ENCODE measurements at regions not wholly inside any gene's neighbourhood (a gene's known extent, or its start where the extent isn't known, plus 50 kb on each side); places are given as distances from the start of the nearest gene placed in this dataset.

DNA sequence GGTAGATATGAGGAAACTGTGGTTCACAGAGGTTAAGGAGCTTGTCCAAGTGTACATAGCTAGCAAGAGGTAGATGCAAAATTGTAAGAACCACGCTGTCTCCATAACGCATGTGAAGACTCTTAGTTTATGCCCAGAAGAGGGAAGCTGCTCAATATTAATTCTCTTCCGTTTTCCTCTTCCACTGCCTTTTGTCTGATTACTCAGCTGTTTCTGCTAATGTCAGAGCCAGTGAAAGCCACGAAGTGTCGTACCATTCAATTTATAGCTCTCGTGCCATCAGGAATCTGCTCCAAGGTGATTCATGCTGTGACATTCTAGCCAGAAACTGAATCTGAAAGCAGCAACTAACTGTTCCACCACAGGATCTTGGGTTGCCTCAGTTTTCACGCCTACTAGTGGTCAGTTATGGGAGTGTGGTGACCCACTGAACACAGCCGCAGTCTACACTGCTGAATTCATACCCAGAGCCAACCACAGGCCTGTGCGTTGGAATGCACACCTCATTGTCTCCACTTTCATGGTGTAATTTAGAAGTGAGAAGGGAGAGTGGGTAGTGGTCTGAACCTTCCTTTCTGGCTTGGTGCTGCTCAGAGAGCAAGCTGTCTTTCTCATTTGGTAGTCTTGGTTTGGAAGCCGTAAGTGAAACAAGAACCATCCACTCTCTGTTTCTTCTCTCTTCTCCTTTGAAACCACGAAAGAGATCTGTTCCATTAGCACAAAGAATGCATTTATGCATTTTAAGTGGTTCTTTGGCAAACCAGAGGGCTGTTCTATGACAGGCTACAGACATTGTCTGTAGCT lies 74.2 kb upstream of the NAP1L1 start:
- no peaks in the 10 kb centered on the region for H3K79me2 ChIP-seq (ENCODE audit: control insufficient read depth, insufficient read depth, low read length)
- H3K4me3 ChIP-seq (ENCODE audit: control insufficient read depth in 2 of 3, extremely low read depth in 1 of 3, insufficient read depth in 2 of 3, low read depth in 1 of 3, low read length in 3 of 3) = peak overlapping the region in 1 of 3 experiments; percentile 25
- H3K9me1 ChIP-seq (ENCODE audit: control insufficient read depth, extremely low read depth, insufficient read depth, low read length) = no peaks in the 10 kb centered on the region
- peak overlapping the region; percentile 75 for H2AFZ ChIP-seq (ENCODE audit: control insufficient read depth, low read length)
- H3K27ac ChIP-seq (ENCODE audit: control insufficient read depth, insufficient read depth, low read length) = no peak overlapping the region
- dilution Hi-C loops (cut with MboI; ENCODE audit: extremely low pct_ligation_motif_present, low sequenced_read_pairs) = no loop called here
- H3K4me2 ChIP-seq (ENCODE audit: control insufficient read depth, extremely low read depth, insufficient read depth, low read depth, low read length) = peak overlapping the region; percentile 57
- no peaks in the 10 kb centered on the region for H3K9me3 ChIP-seq (ENCODE audit: control insufficient read depth, low read depth, low read length)
- no peaks in the 10 kb centered on the region for H3K36me3 ChIP-seq (ENCODE audit: control insufficient read depth in 2 of 2, extremely low read depth in 1 of 2, insufficient read depth in 2 of 2, low read length in 2 of 2)
- no peak overlapping the region for H3K9ac ChIP-seq (ENCODE audit: control insufficient read depth, extremely low read depth, insufficient read depth, low read length)
- peaks cover 4% of the 10 kb centered on the region for H3K4me1 ChIP-seq (ENCODE audit: control insufficient read depth, extremely low read depth, insufficient read depth, low read length)
- FAIRE-seq (peak; percentile 82), DNase-seq (ENCODE audit: low read depth, low spot score) (peak; percentile 35)
- no peaks in the 10 kb centered on the region for H4K20me1 ChIP-seq (ENCODE audit: control insufficient read depth, extremely low read depth, insufficient read depth, low read length)
- no peaks in the 10 kb centered on the region for H3K27me3 ChIP-seq (ENCODE audit: control insufficient read depth, extremely low read depth, insufficient read depth, low read length)
- no peak for TF ChIP-seq EZH2 (IDR thresholded peaks at IDR 0.05; ENCODE audit: low read length)
- TF ChIP-seq, protein P1, sequence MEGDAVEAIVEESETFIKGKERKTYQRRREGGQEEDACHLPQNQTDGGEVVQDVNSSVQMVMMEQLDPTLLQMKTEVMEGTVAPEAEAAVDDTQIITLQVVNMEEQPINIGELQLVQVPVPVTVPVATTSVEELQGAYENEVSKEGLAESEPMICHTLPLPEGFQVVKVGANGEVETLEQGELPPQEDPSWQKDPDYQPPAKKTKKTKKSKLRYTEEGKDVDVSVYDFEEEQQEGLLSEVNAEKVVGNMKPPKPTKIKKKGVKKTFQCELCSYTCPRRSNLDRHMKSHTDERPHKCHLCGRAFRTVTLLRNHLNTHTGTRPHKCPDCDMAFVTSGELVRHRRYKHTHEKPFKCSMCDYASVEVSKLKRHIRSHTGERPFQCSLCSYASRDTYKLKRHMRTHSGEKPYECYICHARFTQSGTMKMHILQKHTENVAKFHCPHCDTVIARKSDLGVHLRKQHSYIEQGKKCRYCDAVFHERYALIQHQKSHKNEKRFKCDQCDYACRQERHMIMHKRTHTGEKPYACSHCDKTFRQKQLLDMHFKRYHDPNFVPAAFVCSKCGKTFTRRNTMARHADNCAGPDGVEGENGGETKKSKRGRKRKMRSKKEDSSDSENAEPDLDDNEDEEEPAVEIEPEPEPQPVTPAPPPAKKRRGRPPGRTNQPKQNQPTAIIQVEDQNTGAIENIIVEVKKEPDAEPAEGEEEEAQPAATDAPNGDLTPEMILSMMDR (optimal IDR thresholded peaks at IDR 0.05 in 1 of 3, IDR thresholded peaks at IDR 0.05 in 1 of 3, conservative IDR thresholded peaks at IDR 0.05 in 1 of 3; ENCODE audit: extremely low read depth in 1 of 3, insufficient read depth in 2 of 3, low read length in 3 of 3) = peak; percentile 76 to 81 (median 80)

DNA sequence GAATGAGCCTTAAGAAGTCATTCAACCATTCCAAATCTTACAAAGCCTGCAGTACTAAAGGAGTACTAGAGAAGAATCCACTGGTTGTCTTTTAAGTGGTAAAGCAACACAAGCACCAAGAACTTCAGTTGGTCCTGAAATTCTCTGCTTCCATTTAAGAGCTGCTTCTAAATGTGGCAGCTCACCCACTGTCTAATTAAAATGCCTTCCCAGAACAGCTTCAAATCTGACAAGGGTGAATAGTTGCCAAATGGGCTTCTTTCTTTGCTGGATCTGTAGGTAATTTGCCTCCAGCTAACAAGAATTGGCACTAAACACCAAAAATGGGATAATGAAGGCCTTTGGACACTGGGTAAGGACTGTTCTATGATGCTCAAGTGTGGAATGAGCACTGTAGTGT lies 72.2 kb upstream of the NAP1L1 start:
- dilution Hi-C loops (cut with MboI; ENCODE audit: extremely low pct_ligation_motif_present, low sequenced_read_pairs) = no loop called here
- Histone ChIP-seq H3K4me1 (ENCODE audit: control insufficient read depth, extremely low read depth, insufficient read depth, low read length) (peaks cover 8% of the 10 kb centered on the region), H3K79me2 (ENCODE audit: control insufficient read depth, insufficient read depth, low read length) (no peaks in the 10 kb centered on the region), H3K27me3 (ENCODE audit: control insufficient read depth, extremely low read depth, insufficient read depth, low read length) (no peaks in the 10 kb centered on the region), H2AFZ (ENCODE audit: control insufficient read depth, low read length) (no peak overlapping the region), H3K9me3 (ENCODE audit: control insufficient read depth, low read depth, low read length) (no peaks in the 10 kb centered on the region), H3K9me1 (ENCODE audit: control insufficient read depth, extremely low read depth, insufficient read depth, low read length) (no peaks in the 10 kb centered on the region), H3K4me2 (ENCODE audit: control insufficient read depth, extremely low read depth, insufficient read depth, low read depth, low read length) (no peak overlapping the region), H3K27ac (ENCODE audit: control insufficient read depth, insufficient read depth, low read length) (no peak overlapping the region), H4K20me1 (ENCODE audit: control insufficient read depth, extremely low read depth, insufficient read depth, low read length) (no peaks in the 10 kb centered on the region), H3K9ac (ENCODE audit: control insufficient read depth, extremely low read depth, insufficient read depth, low read length) (no peak overlapping the region), H3K4me3 (ENCODE audit: control insufficient read depth in 2 of 3, extremely low read depth in 1 of 3, insufficient read depth in 2 of 3, low read depth in 1 of 3, low read length in 3 of 3) (no peak overlapping the region), H3K36me3 (ENCODE audit: control insufficient read depth in 2 of 2, extremely low read depth in 1 of 2, insufficient read depth in 2 of 2, low read length in 2 of 2) (no peaks in the 10 kb centered on the region)
- TF ChIP-seq EZH2 (IDR thresholded peaks at IDR 0.05; ENCODE audit: low read length) = no peak
- TF ChIP-seq, protein P1 (optimal IDR thresholded peaks at IDR 0.05 in 1 of 3, IDR thresholded peaks at IDR 0.05 in 1 of 3, conservative IDR thresholded peaks at IDR 0.05 in 1 of 3; ENCODE audit: extremely low read depth in 1 of 3, insufficient read depth in 2 of 3, low read length in 3 of 3) = no peak
- DNase-seq (ENCODE audit: low read depth, low spot score) = no peak
- FAIRE-seq = no peak
